ENCODE measurements at regions not wholly inside any gene's neighbourhood (a gene's known extent, or its start where the extent isn't known, plus 50 kb on each side); places are given as distances from the start of the nearest gene placed in this dataset.

DNA sequence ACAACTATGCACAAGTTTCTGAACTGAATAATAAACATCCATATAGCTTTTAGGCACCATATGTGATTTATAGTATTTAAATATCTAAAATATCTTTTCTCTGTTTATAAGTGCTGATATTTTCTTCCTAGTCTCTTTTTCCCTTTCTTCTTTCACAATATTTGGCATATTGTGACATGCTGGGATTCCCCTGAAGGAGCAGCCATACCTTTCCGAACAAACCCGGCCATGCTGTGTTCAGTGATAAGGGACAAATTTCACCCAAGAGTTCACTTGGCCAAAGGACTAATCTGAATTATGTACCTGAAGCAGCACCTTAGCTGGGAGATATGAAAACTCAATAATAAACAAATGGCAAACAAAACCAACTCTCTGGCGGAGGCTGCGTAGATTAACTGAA lies 250.8 kb downstream of the RDH14 start:
- TF ChIP-seq PPARA (CRISPR knock-in tag; IDR thresholded peaks at IDR 0.05; ENCODE audit: borderline replicate concordance), result no peak

DNA sequence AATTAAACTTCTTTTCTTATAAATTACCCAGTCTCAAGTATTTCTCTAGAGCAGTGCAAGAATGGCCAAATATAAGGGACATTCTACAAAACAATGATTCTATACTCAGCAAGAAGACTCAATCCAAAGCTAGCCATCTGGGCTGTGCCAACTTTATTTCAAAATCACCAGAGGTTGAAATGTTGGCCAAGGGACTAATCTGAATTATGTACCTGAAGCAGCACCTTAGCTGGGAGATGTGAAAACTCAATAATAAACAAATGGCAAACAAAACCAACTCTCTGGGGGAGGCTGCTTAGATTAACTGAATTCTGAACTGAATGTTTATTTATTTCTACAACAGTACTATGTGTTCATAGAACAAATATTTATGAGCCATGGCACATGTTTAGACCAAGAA lies 251.3 kb downstream of the RDH14 start:
- no peak for TF ChIP-seq BACH2 (CRISPR knock-in tag; IDR thresholded peaks at IDR 0.05; ENCODE audit: borderline replicate concordance)
- no peak for TF ChIP-seq RARB (CRISPR knock-in tag; IDR thresholded peaks at IDR 0.05)
- no peak for TF ChIP-seq SNAI2 (CRISPR knock-in tag; IDR thresholded peaks at IDR 0.05)
- no peak for TF ChIP-seq ISL1 (CRISPR knock-in tag; IDR thresholded peaks at IDR 0.05)
- TF ChIP-seq ZNF70 (CRISPR knock-in tag; IDR thresholded peaks at IDR 0.05), result no peak
- TF ChIP-seq ZC3H10 (CRISPR knock-in tag; IDR thresholded peaks at IDR 0.05), result no peak
- no peak for TF ChIP-seq ZNF565 (CRISPR knock-in tag; conservative IDR thresholded peaks at IDR 0.05; ENCODE audit: low read depth)
- TF ChIP-seq PPARA (CRISPR knock-in tag; IDR thresholded peaks at IDR 0.05; ENCODE audit: borderline replicate concordance), result no peak
- no peak for TF ChIP-seq TSHZ2 (CRISPR knock-in tag; IDR thresholded peaks at IDR 0.05)
- TF ChIP-seq ZFP3 (CRISPR knock-in tag; IDR thresholded peaks at IDR 0.05), result no peak
- TF ChIP-seq, protein P1, sequence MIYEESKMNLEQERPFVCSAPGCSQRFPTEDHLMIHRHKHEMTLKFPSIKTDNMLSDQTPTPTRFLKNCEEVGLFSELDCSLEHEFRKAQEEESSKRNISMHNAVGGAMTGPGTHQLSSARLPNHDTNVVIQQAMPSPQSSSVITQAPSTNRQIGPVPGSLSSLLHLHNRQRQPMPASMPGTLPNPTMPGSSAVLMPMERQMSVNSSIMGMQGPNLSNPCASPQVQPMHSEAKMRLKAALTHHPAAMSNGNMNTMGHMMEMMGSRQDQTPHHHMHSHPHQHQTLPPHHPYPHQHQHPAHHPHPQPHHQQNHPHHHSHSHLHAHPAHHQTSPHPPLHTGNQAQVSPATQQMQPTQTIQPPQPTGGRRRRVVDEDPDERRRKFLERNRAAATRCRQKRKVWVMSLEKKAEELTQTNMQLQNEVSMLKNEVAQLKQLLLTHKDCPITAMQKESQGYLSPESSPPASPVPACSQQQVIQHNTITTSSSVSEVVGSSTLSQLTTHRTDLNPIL (CRISPR knock-in tag; IDR thresholded peaks at IDR 0.05; ENCODE audit: low read depth), result no peak
- no peak for TF ChIP-seq ZNF8 (CRISPR knock-in tag; IDR thresholded peaks at IDR 0.05)
- TF ChIP-seq ZFP30 (CRISPR knock-in tag; IDR thresholded peaks at IDR 0.05), result no peak
- no peak for ATAC-seq

More for the DNA sequence above, 250.8 kb downstream of the RDH14 start:
- no peak for ATAC-seq

- no peak for ATAC-seq
- TF ChIP-seq GLIS3 (CRISPR knock-in tag; IDR thresholded peaks at IDR 0.05) (no peak), OSR1 (CRISPR knock-in tag; IDR thresholded peaks at IDR 0.05) (no peak), ZC3H10 (CRISPR knock-in tag; IDR thresholded peaks at IDR 0.05) (no peak), ESRRG (CRISPR knock-in tag; IDR thresholded peaks at IDR 0.05) (no peak), TSHZ2 (CRISPR knock-in tag; IDR thresholded peaks at IDR 0.05) (no peak), CSRNP3 (CRISPR knock-in tag; IDR thresholded peaks at IDR 0.05) (no peak), ARNTL (CRISPR knock-in tag; IDR thresholded peaks at IDR 0.05; ENCODE audit: borderline replicate concordance, low read depth) (no peak), ZFP3 (CRISPR knock-in tag; IDR thresholded peaks at IDR 0.05) (no peak), CSDC2 (CRISPR knock-in tag; IDR thresholded peaks at IDR 0.05) (no peak), ZNF70 (CRISPR knock-in tag; IDR thresholded peaks at IDR 0.05) (no peak), ZNF565 (CRISPR knock-in tag; conservative IDR thresholded peaks at IDR 0.05; ENCODE audit: low read depth) (no peak), ISL1 (CRISPR knock-in tag; IDR thresholded peaks at IDR 0.05) (no peak), PPARA (CRISPR knock-in tag; IDR thresholded peaks at IDR 0.05; ENCODE audit: borderline replicate concordance) (no peak), BACH2 (CRISPR knock-in tag; IDR thresholded peaks at IDR 0.05; ENCODE audit: borderline replicate concordance) (no peak), TCF4 (CRISPR knock-in tag; IDR thresholded peaks at IDR 0.05; ENCODE audit: borderline replicate concordance) (no peak), ZFP30 (CRISPR knock-in tag; IDR thresholded peaks at IDR 0.05) (no peak)
- TF ChIP-seq, protein P2, sequence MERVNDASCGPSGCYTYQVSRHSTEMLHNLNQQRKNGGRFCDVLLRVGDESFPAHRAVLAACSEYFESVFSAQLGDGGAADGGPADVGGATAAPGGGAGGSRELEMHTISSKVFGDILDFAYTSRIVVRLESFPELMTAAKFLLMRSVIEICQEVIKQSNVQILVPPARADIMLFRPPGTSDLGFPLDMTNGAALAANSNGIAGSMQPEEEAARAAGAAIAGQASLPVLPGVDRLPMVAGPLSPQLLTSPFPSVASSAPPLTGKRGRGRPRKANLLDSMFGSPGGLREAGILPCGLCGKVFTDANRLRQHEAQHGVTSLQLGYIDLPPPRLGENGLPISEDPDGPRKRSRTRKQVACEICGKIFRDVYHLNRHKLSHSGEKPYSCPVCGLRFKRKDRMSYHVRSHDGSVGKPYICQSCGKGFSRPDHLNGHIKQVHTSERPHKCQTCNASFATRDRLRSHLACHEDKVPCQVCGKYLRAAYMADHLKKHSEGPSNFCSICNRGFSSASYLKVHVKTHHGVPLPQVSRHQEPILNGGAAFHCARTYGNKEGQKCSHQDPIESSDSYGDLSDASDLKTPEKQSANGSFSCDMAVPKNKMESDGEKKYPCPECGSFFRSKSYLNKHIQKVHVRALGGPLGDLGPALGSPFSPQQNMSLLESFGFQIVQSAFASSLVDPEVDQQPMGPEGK (CRISPR knock-in tag; IDR thresholded peaks at IDR 0.05; ENCODE audit: borderline replicate concordance), result no peak
- TF ChIP-seq, protein P1 (CRISPR knock-in tag; IDR thresholded peaks at IDR 0.05; ENCODE audit: low read depth), result no peak
These were observed 255.6 kb downstream of the RDH14 start for GRCh38 chr2:18304849-18305248.
